ENCODE measurements at regions not wholly inside any gene's neighbourhood (a gene's known extent, or its start where the extent isn't known, plus 50 kb on each side); places are given as distances from the start of the nearest gene placed in this dataset.

DNA sequence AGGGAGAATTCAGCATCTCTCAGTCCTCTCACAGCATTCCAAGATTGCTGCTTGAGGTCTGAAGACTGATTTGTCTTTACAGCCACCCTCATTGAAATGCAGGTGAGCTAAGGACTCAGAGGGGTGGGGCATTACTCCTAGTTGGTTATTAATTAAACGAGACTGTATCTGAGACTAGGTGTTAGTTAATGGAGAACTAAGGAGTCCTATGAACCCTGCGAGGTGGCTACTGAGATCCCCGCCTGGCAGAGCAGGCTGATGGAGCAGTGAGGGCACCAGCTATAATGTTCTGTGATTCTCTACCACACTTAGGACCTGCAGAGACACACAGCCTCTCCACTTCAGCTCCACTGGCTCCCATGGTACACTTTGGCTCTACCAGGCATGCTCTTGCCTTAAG lies 215.3 kb downstream of the MID1IP1 start:
- no peaks in the 10 kb centered on the region for H3K27me3 ChIP-seq (ENCODE audit: insufficient read depth, low read length)
- H3K9me3 ChIP-seq (ENCODE audit: low read length): no peaks in the 10 kb centered on the region
- no peaks in the 10 kb centered on the region for H3K79me2 ChIP-seq (ENCODE audit: insufficient read depth, low read length)
- no peaks in the 10 kb centered on the region for H3K36me3 ChIP-seq (ENCODE audit: insufficient read depth, low read length)
- H3K4me2 ChIP-seq (ENCODE audit: low read length): no peak overlapping the region
- no peaks in the 10 kb centered on the region for H3K4me1 ChIP-seq (ENCODE audit: insufficient read depth, low read length, severe bottlenecking)
- H2AFZ ChIP-seq (ENCODE audit: low read length): no peak overlapping the region
- H4K20me1 ChIP-seq (ENCODE audit: insufficient read depth, low read length): no peaks in the 10 kb centered on the region
- no peak for TF ChIP-seq CTCF (IDR thresholded peaks at IDR 0.05; ENCODE audit: low read length)
- TF ChIP-seq EZH2 (IDR thresholded peaks at IDR 0.05; ENCODE audit: borderline replicate concordance, low read length): no peak
- no peaks in the 10 kb centered on the region for H3F3A ChIP-seq (ENCODE audit: insufficient read depth, low read length)
- no peak overlapping the region for H3K9ac ChIP-seq (ENCODE audit: low read length)
- H3K27ac ChIP-seq (ENCODE audit: low read depth, low read length, poor library complexity, severe bottlenecking): no peak overlapping the region
- no peaks in the 10 kb centered on the region for H3K9me2 ChIP-seq (ENCODE audit: low read depth, low read length)
- no peak overlapping the region for H3K4me3 ChIP-seq (ENCODE audit: low read depth, low read length, poor library complexity, severe bottlenecking)

GRCh38 chrX:39017077-39017476 lies 215.8 kb downstream of the MID1IP1 start:
- TF ChIP-seq CTCF (IDR thresholded peaks at IDR 0.05; ENCODE audit: low read length) (no peak), EZH2 (IDR thresholded peaks at IDR 0.05; ENCODE audit: borderline replicate concordance, low read length) (no peak)

DNA sequence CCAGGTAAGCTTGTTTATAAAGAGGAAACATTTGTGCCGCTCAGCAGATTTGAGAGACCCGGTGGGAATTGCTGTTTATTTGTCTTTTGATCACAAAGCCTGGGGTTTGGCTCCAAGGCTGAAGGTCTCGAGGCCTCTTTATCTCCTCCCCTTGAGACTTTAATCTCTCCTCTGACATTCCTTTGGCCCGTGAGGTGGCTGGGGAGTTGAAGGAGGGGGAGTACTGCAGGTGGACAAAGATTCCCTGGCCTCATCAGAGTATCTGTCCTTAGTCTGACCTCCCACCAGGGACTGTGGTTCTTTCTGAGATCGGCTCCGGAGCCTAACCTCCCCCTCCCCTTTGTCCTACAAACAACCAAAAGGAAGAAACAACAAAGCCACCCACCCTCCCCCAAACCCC lies 216.5 kb downstream of the MID1IP1 start:
- Histone ChIP-seq H3K27me3 (ENCODE audit: insufficient read depth, low read length) (no peaks in the 10 kb centered on the region), H3K79me2 (ENCODE audit: insufficient read depth, low read length) (no peaks in the 10 kb centered on the region), H3K4me3 (ENCODE audit: low read depth, low read length, poor library complexity, severe bottlenecking) (no peak overlapping the region), H3K9me2 (ENCODE audit: low read depth, low read length) (no peaks in the 10 kb centered on the region), H3K9me3 (ENCODE audit: low read length) (no peaks in the 10 kb centered on the region), H3K9ac (ENCODE audit: low read length) (no peak overlapping the region), H4K20me1 (ENCODE audit: insufficient read depth, low read length) (no peaks in the 10 kb centered on the region), H3K36me3 (ENCODE audit: insufficient read depth, low read length) (no peaks in the 10 kb centered on the region), H3K4me1 (ENCODE audit: insufficient read depth, low read length, severe bottlenecking) (no peaks in the 10 kb centered on the region), H3K4me2 (ENCODE audit: low read length) (no peak overlapping the region), H2AFZ (ENCODE audit: low read length) (no peak overlapping the region), H3F3A (ENCODE audit: insufficient read depth, low read length) (no peaks in the 10 kb centered on the region), H3K27ac (ENCODE audit: low read depth, low read length, poor library complexity, severe bottlenecking) (no peak overlapping the region)
- no peak for TF ChIP-seq EZH2 (IDR thresholded peaks at IDR 0.05; ENCODE audit: borderline replicate concordance, low read length)
- no peak for TF ChIP-seq CTCF (IDR thresholded peaks at IDR 0.05; ENCODE audit: low read length)

More at GRCh38 chrX:39017077-39017476, 215.8 kb downstream of the MID1IP1 start:
- H3K9ac ChIP-seq (ENCODE audit: low read length): no peak overlapping the region
- H3K4me3 ChIP-seq (ENCODE audit: low read depth, low read length, poor library complexity, severe bottlenecking): no peak overlapping the region
- no peak overlapping the region for H3K4me2 ChIP-seq (ENCODE audit: low read length)
- no peaks in the 10 kb centered on the region for H4K20me1 ChIP-seq (ENCODE audit: insufficient read depth, low read length)
- H3K79me2 ChIP-seq (ENCODE audit: insufficient read depth, low read length): no peaks in the 10 kb centered on the region
- no peak overlapping the region for H3K27ac ChIP-seq (ENCODE audit: low read depth, low read length, poor library complexity, severe bottlenecking)
- H3F3A ChIP-seq (ENCODE audit: insufficient read depth, low read length): no peaks in the 10 kb centered on the region
- H3K9me2 ChIP-seq (ENCODE audit: low read depth, low read length): no peaks in the 10 kb centered on the region
- H3K4me1 ChIP-seq (ENCODE audit: insufficient read depth, low read length, severe bottlenecking): no peaks in the 10 kb centered on the region
- no peaks in the 10 kb centered on the region for H3K9me3 ChIP-seq (ENCODE audit: low read length)
- no peaks in the 10 kb centered on the region for H3K27me3 ChIP-seq (ENCODE audit: insufficient read depth, low read length)
- no peaks in the 10 kb centered on the region for H3K36me3 ChIP-seq (ENCODE audit: insufficient read depth, low read length)
- H2AFZ ChIP-seq (ENCODE audit: low read length): no peak overlapping the region
